Activated CD8-positive, alpha-beta T cell treated with anti-CD3 and anti-CD28 coated beads for 36 hours (primary cell): ENCODE measurements at regions not wholly inside any gene's neighbourhood (a gene's known extent, or its start where the extent isn't known, plus 50 kb on each side); places are given as distances from the start of the nearest gene placed in this dataset.

ENCODE experiments used
- ATAC-seq: fragments of 200-7000 bp; cut with Tn5 transposase; one replicate; pipeline ENCODE4 v1.10.0; 2021; ENCODE audit warnings: mild to moderate bottlenecking, moderate library complexity
- CTCF ChIA-PET: fragments of 350-600 bp; sonication (Branson Sonifier 250); formaldehyde crosslinking; loops from one replicate; lab custom pipeline; 2021; ENCODE audit warnings: antibody characterized with exemption; lab: Charles Lee
- POLR2A ChIA-PET: fragments of 350-600 bp; sonication (Branson Sonifier 250); formaldehyde crosslinking; loops from one replicate; lab custom pipeline; 2021; ENCODE audit warnings: antibody characterized with exemption; lab: Charles Lee
- DNase-seq: peaks from one replicate; pipeline ENCODE4 v3.0.0-alpha.2; 2020
- H3K27ac Mint-ChIP-seq: one replicate; pipeline ENCODE4 v1.8.0; 2021; ENCODE audit warnings: mild to moderate bottlenecking, mixed read lengths
- H3K27me3 Mint-ChIP-seq: one replicate; pipeline ENCODE4 v1.8.0; 2021; ENCODE audit warnings: mixed read lengths
- H3K36me3 Mint-ChIP-seq: one replicate; pipeline ENCODE4 v1.8.0; 2021; ENCODE audit warnings: low read depth, mixed read lengths
- H3K4me1 Mint-ChIP-seq: one replicate; pipeline ENCODE4 v1.8.0; 2021; ENCODE audit warnings: low read depth, mixed read lengths
- H3K4me3 Mint-ChIP-seq: one replicate; pipeline ENCODE4 v1.8.0; 2021; ENCODE audit warnings: mild to moderate bottlenecking, moderate library complexity, mixed read lengths
- H3K9me3 Mint-ChIP-seq: one replicate; pipeline ENCODE4 v1.8.0; 2021; ENCODE audit warnings: mixed read lengths
- intact Hi-C: fragments of 100-400 bp; cut with micrococcal nuclease; formaldehyde crosslinking; loops from one replicate; pipeline ENCODE4 v1.10.0; 2022
- TF ChIP-seq, protein P1 (sequence below): fragments of 200-600 bp; IDR thresholded peaks from one replicate; pipeline ENCODE4 v1.8.0; 2022; ENCODE audit warnings: antibody characterized with exemption, mild to moderate bottlenecking

GRCh38 chr10:121216721-121217181, 365.6 kb downstream of the WDR11 start:
- no peak for DNase-seq
- Mint-ChIP-seq H3K4me3 (no peak overlapping the region), H3K36me3 (no peaks in the 10 kb centered on the region), H3K9me3 (no peaks in the 10 kb centered on the region), H3K27me3 (no peaks in the 10 kb centered on the region), H3K4me1 (no peaks in the 10 kb centered on the region), H3K27ac (no peak overlapping the region)
- ATAC-seq: no peak
- TF ChIP-seq, protein P1, sequence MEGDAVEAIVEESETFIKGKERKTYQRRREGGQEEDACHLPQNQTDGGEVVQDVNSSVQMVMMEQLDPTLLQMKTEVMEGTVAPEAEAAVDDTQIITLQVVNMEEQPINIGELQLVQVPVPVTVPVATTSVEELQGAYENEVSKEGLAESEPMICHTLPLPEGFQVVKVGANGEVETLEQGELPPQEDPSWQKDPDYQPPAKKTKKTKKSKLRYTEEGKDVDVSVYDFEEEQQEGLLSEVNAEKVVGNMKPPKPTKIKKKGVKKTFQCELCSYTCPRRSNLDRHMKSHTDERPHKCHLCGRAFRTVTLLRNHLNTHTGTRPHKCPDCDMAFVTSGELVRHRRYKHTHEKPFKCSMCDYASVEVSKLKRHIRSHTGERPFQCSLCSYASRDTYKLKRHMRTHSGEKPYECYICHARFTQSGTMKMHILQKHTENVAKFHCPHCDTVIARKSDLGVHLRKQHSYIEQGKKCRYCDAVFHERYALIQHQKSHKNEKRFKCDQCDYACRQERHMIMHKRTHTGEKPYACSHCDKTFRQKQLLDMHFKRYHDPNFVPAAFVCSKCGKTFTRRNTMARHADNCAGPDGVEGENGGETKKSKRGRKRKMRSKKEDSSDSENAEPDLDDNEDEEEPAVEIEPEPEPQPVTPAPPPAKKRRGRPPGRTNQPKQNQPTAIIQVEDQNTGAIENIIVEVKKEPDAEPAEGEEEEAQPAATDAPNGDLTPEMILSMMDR: no peak
- POLR2A ChIA-PET: no interaction called here
- intact Hi-C loops: no loop called here
- CTCF ChIA-PET: no interaction called here

- ATAC-seq (no peak), DNase-seq (no peak)
- Mint-ChIP-seq H3K4me1 (no peaks in the 10 kb centered on the region), H3K36me3 (no peaks in the 10 kb centered on the region), H3K27me3 (no peaks in the 10 kb centered on the region), H3K4me3 (no peak overlapping the region), H3K27ac (no peak overlapping the region), H3K9me3 (no peaks in the 10 kb centered on the region)
- CTCF ChIA-PET: no interaction called here
- POLR2A ChIA-PET: no interaction called here
- TF ChIP-seq, protein P1: no peak
- intact Hi-C loops: no loop called here
Observed at GRCh38 chr10:121217331-121217730, 366.2 kb downstream of the WDR11 start.

GRCh38 chr10:121221072-121221471, 369.9 kb downstream of the WDR11 start:
- TF ChIP-seq, protein P1: no peak
- no peak overlapping the region for H3K4me3 Mint-ChIP-seq
- no peak overlapping the region for H3K27ac Mint-ChIP-seq
- H3K36me3 Mint-ChIP-seq: no peaks in the 10 kb centered on the region
- no peaks in the 10 kb centered on the region for H3K4me1 Mint-ChIP-seq
- ChIA-PET POLR2A (no interaction called here), CTCF (no interaction called here)
- no peak for DNase-seq
- intact Hi-C loops: no loop called here
- H3K27me3 Mint-ChIP-seq: no peaks in the 10 kb centered on the region
- no peaks in the 10 kb centered on the region for H3K9me3 Mint-ChIP-seq
- no peak for ATAC-seq

DNA sequence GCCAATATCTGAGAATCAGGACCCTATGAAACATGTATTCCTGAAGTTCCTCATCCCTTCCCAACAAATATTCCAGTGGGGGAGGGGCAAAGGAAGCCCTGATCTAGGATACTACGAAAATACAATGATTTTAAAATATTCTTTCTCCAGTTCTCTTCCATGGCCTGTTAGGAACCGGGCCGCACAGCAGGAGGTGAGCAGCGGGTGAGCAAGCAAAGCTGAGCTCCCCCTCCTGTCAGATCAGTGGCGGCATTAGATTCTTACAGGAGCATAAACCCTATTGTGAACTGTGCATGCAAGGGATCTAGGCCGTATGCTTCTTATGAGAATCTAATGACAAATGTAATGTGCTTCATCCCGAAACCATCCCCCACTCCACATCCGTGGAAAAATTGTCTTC, 370.8 kb downstream of the WDR11 start:
- no peaks in the 10 kb centered on the region for H3K4me1 Mint-ChIP-seq
- DNase-seq (no peak), ATAC-seq (no peak)
- no peaks in the 10 kb centered on the region for H3K9me3 Mint-ChIP-seq
- H3K4me3 Mint-ChIP-seq: no peak overlapping the region
- no peaks in the 10 kb centered on the region for H3K27me3 Mint-ChIP-seq
- intact Hi-C loops: no loop called here
- H3K36me3 Mint-ChIP-seq: no peaks in the 10 kb centered on the region
- ChIA-PET CTCF (no interaction called here), POLR2A (no interaction called here)
- TF ChIP-seq, protein P1: no peak
- H3K27ac Mint-ChIP-seq: no peak overlapping the region

DNA sequence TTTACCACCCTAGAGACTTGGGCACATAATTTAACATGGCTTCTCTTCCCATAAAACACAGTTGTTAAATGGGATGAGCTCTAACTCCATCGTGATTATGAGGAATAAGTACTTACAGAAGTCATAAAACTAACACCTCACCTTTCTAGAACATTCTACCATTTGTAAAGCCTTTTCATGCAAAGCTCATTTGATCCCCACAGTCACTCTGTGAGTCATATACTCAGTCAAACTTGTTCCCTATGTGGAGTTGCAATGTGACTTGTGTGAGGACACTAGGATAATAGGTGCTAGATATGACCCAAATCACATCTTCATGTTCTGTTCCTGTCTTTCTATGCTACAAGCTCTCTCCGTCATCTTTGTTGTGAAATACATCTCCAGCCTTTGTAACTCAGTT, 371.7 kb downstream of the WDR11 start:
- no peaks in the 10 kb centered on the region for H3K4me1 Mint-ChIP-seq
- no peaks in the 10 kb centered on the region for H3K27me3 Mint-ChIP-seq

More for the DNA sequence above, 371.7 kb downstream of the WDR11 start:
- Mint-ChIP-seq H3K4me3 (no peak overlapping the region), H3K9me3 (no peaks in the 10 kb centered on the region), H3K27ac (no peak overlapping the region), H3K36me3 (no peaks in the 10 kb centered on the region)
- POLR2A ChIA-PET: no interaction called here
- ATAC-seq (no peak), DNase-seq (no peak)
- intact Hi-C loops: no loop called here
- TF ChIP-seq, protein P1: no peak
- CTCF ChIA-PET: no interaction called here
